NB4 (cell line): ENCODE measurements at regions not wholly inside any gene's neighbourhood (a gene's known extent, or its start where the extent isn't known, plus 50 kb on each side); places are given as distances from the start of the nearest gene placed in this dataset.
"Not testable (repeated sequence)": the region's sequence is repeated elsewhere in the genome, so short reads cannot be mapped to it uniquely, and the experiment has no call there.

Source experiments
- POLR2A ChIP-seq: IDR thresholded peaks from 2 replicates; pipeline ENCODE4 v1.6.1; 2011; ENCODE audit warnings: mild to moderate bottlenecking; ENCODE audit not compliant: insufficient read length; ENCODE audit errors: extremely low read depth
- TF ChIP-seq, protein P1 (sequence below): IDR thresholded peaks from one replicate; pipeline ENCODE4 v1.5.1; 2012; ENCODE audit warnings: low read depth, low read length
- TF ChIP-seq, protein P2 (sequence below): IDR thresholded peaks from 2 replicates; pipeline ENCODE4 v1.6.1; 2011; ENCODE audit warnings: low read depth, low read length

DNA sequence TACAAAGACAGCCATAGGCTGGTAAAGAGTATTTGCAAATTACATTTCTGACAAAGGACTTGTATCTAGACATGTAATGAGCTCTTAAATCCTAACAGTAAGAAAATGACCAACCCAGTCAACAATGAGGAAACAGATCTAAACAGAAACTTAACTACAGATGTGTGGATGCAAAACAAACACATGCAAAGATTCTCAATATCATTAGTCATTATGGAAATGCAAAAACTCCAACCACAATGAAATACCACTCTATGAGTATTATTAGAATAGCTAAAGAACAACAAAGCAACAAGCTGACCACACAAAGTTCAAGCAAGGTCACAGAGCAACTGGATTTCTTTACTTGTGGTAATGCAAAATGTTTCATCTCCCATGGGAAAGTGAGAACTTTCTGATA lies 275.3 kb upstream of the DPP6 start:
- TF ChIP-seq, protein P1, sequence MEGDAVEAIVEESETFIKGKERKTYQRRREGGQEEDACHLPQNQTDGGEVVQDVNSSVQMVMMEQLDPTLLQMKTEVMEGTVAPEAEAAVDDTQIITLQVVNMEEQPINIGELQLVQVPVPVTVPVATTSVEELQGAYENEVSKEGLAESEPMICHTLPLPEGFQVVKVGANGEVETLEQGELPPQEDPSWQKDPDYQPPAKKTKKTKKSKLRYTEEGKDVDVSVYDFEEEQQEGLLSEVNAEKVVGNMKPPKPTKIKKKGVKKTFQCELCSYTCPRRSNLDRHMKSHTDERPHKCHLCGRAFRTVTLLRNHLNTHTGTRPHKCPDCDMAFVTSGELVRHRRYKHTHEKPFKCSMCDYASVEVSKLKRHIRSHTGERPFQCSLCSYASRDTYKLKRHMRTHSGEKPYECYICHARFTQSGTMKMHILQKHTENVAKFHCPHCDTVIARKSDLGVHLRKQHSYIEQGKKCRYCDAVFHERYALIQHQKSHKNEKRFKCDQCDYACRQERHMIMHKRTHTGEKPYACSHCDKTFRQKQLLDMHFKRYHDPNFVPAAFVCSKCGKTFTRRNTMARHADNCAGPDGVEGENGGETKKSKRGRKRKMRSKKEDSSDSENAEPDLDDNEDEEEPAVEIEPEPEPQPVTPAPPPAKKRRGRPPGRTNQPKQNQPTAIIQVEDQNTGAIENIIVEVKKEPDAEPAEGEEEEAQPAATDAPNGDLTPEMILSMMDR = not testable (repeated sequence)
- TF ChIP-seq, protein P2, sequence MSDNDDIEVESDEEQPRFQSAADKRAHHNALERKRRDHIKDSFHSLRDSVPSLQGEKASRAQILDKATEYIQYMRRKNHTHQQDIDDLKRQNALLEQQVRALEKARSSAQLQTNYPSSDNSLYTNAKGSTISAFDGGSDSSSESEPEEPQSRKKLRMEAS = not testable (repeated sequence)
- not testable (repeated sequence) for TF ChIP-seq POLR2A
